Epithelial cell of proximal tubule (primary cell): ENCODE measurements at regions not wholly inside any gene's neighbourhood (a gene's known extent, or its start where the extent isn't known, plus 50 kb on each side); places are given as distances from the start of the nearest gene placed in this dataset.

Experiments used
- DNase-seq: peaks from one replicate; pipeline ENCODE4 v3.0.0-alpha.2; 2011; ENCODE audit warnings: low read depth
- H3K4me3 ChIP-seq: 2 replicates; pipeline ENCODE4 v1.5.1; 2011; ENCODE audit warnings: low read depth, mild to moderate bottlenecking, low read length
- TF ChIP-seq, protein P1 (sequence below): conservative IDR thresholded peaks from 2 replicates; pipeline ENCODE4 v1.5.1; 2012; ENCODE audit warnings: low read depth, mild to moderate bottlenecking, low read length

DNA sequence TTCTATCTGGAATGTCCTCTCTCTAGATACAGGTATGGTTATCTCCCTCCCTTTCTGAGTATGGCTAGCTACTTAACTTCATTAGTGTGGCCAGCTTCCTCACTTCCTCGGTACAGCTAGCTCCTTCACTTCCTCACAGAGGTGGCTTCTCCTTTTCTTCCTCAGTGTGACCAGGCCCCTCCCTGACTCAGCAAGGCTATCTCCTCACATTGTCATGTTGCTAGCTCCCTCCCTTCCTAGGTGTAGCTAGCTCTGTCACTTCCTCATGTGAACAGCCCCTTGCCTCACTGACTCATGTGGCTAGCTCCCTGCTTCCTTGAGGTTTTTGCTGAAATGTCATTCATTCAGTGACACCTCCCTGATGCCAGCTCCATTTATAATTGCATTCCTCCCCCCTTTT, 67.3 kb upstream of the DDIT4L start:
- no peak for DNase-seq
- no peak overlapping the region for H3K4me3 ChIP-seq
- TF ChIP-seq, protein P1, sequence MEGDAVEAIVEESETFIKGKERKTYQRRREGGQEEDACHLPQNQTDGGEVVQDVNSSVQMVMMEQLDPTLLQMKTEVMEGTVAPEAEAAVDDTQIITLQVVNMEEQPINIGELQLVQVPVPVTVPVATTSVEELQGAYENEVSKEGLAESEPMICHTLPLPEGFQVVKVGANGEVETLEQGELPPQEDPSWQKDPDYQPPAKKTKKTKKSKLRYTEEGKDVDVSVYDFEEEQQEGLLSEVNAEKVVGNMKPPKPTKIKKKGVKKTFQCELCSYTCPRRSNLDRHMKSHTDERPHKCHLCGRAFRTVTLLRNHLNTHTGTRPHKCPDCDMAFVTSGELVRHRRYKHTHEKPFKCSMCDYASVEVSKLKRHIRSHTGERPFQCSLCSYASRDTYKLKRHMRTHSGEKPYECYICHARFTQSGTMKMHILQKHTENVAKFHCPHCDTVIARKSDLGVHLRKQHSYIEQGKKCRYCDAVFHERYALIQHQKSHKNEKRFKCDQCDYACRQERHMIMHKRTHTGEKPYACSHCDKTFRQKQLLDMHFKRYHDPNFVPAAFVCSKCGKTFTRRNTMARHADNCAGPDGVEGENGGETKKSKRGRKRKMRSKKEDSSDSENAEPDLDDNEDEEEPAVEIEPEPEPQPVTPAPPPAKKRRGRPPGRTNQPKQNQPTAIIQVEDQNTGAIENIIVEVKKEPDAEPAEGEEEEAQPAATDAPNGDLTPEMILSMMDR, result no peak

DNA sequence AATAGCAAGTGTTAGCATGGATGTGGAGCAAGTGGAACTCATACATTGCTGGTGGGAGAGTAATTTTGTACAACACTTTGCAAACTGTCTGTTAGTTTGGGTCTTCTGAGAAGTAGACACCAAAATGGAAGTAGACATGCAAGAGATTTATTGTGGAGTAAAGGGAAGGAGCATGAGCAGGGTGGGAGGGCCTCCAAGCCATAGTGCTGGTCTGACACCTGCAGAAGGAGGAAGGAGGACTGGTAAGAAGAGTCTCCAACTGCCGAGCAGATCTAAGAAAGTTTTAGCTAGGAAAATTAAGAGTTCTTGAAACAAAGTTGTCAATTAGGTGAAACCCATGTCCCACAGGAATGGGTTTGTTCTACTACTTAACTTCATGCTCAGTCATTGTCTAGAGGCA, 64.0 kb upstream of the DDIT4L start:
- TF ChIP-seq, protein P1, result no peak
- no peak overlapping the region for H3K4me3 ChIP-seq
- DNase-seq, result no peak

DNA sequence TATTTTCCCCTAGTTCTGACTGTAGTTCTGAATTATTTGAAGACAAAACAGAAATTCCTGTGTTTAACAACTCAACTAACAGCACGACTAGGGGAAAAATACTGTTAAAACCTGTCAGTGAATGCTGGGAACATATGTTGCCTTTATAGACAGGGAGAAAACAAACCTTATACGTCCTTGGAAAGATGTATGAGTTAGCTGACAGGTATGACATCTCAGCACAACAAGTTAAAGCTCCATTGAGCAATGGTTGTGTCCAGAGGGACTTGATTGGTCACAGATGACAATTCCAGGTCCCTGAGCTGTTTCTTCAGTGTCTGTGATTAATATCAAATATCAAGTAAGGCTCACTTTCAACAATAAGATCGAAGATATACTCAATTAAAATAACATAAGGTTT, 58.2 kb upstream of the DDIT4L start:
- no peak for DNase-seq

DNA sequence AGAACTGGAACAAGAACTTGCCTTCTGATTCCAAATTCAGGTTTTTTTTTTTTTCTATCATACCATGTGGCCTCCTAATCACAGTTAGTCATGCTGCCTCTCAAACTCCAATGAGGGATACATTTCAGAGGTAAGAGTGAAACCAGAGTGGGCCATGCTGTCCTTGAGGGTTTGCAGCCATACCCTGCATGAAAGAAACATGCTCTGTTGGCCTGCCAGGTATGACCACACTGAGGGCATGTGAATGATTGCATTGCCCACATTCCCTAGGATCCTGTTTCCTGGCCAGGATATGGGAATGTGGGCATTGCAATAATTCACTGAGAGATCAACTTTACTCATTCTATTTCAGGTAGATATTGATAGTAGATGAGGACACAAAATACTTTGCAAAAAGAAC, 56.4 kb upstream of the DDIT4L start:
- DNase-seq, result no peak
- no peak overlapping the region for H3K4me3 ChIP-seq
- TF ChIP-seq, protein P1, result no peak

More for the DNA sequence above, 58.2 kb upstream of the DDIT4L start:
- no peak overlapping the region for H3K4me3 ChIP-seq
- TF ChIP-seq, protein P1, result no peak

DNA sequence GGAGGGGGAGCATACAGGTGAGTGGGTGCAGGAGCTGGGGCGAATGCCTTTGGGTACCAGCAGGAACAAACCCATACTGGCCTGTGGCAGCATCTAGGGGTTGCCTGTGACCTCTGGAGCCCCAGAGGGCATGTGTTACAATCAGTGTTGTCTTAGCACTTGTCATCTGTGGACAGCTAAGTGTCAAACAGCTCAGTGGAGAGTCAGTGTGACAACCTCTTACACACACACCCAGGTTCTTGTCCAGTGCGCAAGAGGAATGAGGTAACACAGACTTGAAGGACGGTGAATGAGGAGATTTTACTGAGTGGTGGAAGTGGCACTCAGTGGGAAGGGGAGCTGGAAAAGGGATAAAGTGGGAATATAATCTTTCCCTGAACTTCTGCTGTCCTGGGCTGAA, 54.1 kb upstream of the DDIT4L start:
- H3K4me3 ChIP-seq, result no peak overlapping the region
- TF ChIP-seq, protein P1, result no peak

More for the DNA sequence above, 54.1 kb upstream of the DDIT4L start:
- no peak for DNase-seq
